Ascending aorta (tissue), 2 donors: ENCODE measurements at regions not wholly inside any gene's neighbourhood (a gene's known extent, or its start where the extent isn't known, plus 50 kb on each side); places are given as distances from the start of the nearest gene placed in this dataset.
A peak's percentile ranks its signal among the peaks of the same experiment; 100 is the strongest.
"Not testable (repeated sequence)": the region's sequence is repeated elsewhere in the genome, so short reads cannot be mapped to it uniquely, and the experiment has no call there.

Experiments
- DNase-seq, 2 donors: peaks; one replicate each; pipeline ENCODE4 v3.0.0-alpha.2; 2019; ENCODE audit warnings: low spot score in 2 of 2
- H3K27ac ChIP-seq, 2 donors: fragments of 200-600 bp; sonication (generic); one replicate each; pipeline ENCODE4 v1.5.1; 2016 to 2017; ENCODE audit warnings: mild to moderate bottlenecking in 1 of 2
- H3K27me3 ChIP-seq: fragments of 200-600 bp; sonication (generic); one replicate; pipeline ENCODE4 v1.5.1; 2017
- H3K36me3 ChIP-seq, 2 donors: fragments of 200-600 bp; sonication (generic); one replicate each; pipeline ENCODE4 v1.5.1; 2016
- H3K4me1 ChIP-seq, 2 donors: fragments of 200-600 bp; sonication (generic); one replicate each; pipeline ENCODE4 v1.5.1; 2016 to 2017; ENCODE audit warnings: mild to moderate bottlenecking in 1 of 2
- H3K4me3 ChIP-seq, 2 donors: fragments of 200-600 bp; sonication (generic); one replicate each; pipeline ENCODE4 v1.5.1; 2016 to 2017; ENCODE audit warnings: mild to moderate bottlenecking in 1 of 2
- H3K9me3 ChIP-seq, 2 donors: fragments of 200-600 bp; sonication (generic); one replicate each; pipeline ENCODE4 v1.5.1; 2016
- CTCF ChIP-seq, 3 experiments: fragments of 200-600 bp in 2 of 3; fragments of 450-650 bp in 1 of 3; sonication (generic) in 2 of 3; IDR thresholded peaks; one replicate each; pipeline ENCODE4 v1.5.1; 2016 to 2019; ENCODE audit warnings: antibody characterized with exemption in 3 of 3, mild to moderate bottlenecking in 1 of 3, moderate library complexity in 1 of 3
- intact Hi-C: fragments of 100-400 bp; cut with DNase I; formaldehyde crosslinking; loops from one replicate; pipeline ENCODE4 v1.15.1; 2023

GRCh38 chr1:81252471-81253151, 548.1 kb upstream of the ADGRL2 start:
- no peaks in the 10 kb centered on the region for H3K9me3 ChIP-seq
- H3K36me3 ChIP-seq = no peaks in the 10 kb centered on the region
- TF ChIP-seq CTCF (IDR thresholded peaks at IDR 0.05) = no peak
- no peak overlapping the region for H3K4me3 ChIP-seq
- no peaks in the 10 kb centered on the region for H3K4me1 ChIP-seq
- DNase-seq = no peak
- H3K27me3 ChIP-seq = no peaks in the 10 kb centered on the region
- no peak overlapping the region for H3K27ac ChIP-seq
- intact Hi-C loops = no loop called here

GRCh38 chr1:81250825-81251224, 549.9 kb upstream of the ADGRL2 start:
- H3K27ac ChIP-seq, H3K9me3 ChIP-seq, DNase-seq, H3K4me1 ChIP-seq, intact Hi-C loops, H3K27me3 ChIP-seq, H3K36me3 ChIP-seq, H3K4me3 ChIP-seq: not testable (repeated sequence)

- H3K9me3 ChIP-seq, DNase-seq, intact Hi-C loops, H3K27ac ChIP-seq, H3K4me1 ChIP-seq, H3K27me3 ChIP-seq, H3K4me3 ChIP-seq, H3K36me3 ChIP-seq: not testable (repeated sequence)
Observed at GRCh38 chr1:81245084-81245715, 555.5 kb upstream of the ADGRL2 start.

- H3K27ac ChIP-seq, H3K27me3 ChIP-seq, H3K4me3 ChIP-seq, H3K4me1 ChIP-seq, intact Hi-C loops, H3K36me3 ChIP-seq, H3K9me3 ChIP-seq, DNase-seq: not testable (repeated sequence)
Observed at GRCh38 chr1:81244612-81245011, 556.1 kb upstream of the ADGRL2 start.

- no peak for DNase-seq
- Histone ChIP-seq H3K9me3 (no peaks in the 10 kb centered on the region), H3K27me3 (no peaks in the 10 kb centered on the region), H3K4me1 (no peaks in the 10 kb centered on the region), H3K4me3 (no peak overlapping the region), H3K27ac (no peak overlapping the region), H3K36me3 (no peaks in the 10 kb centered on the region)
- intact Hi-C loops = no loop called here
- TF ChIP-seq CTCF (IDR thresholded peaks at IDR 0.05) = no peak
Observed at GRCh38 chr1:81242103-81242502, 558.6 kb upstream of the ADGRL2 start.

GRCh38 chr1:81238129-81238528, 562.6 kb upstream of the ADGRL2 start:
- peak overlapping the region; percentile 37 to 40 for H3K4me3 ChIP-seq
- no peaks in the 10 kb centered on the region for H3K4me1 ChIP-seq
- H3K27me3 ChIP-seq = no peaks in the 10 kb centered on the region
- DNase-seq = no peak
- no peak overlapping the region for H3K27ac ChIP-seq
- no peak for TF ChIP-seq CTCF (IDR thresholded peaks at IDR 0.05)
- intact Hi-C loops = no loop called here
- no peaks in the 10 kb centered on the region for H3K36me3 ChIP-seq
- no peaks in the 10 kb centered on the region for H3K9me3 ChIP-seq

GRCh38 chr1:81237473-81238089, 563.2 kb upstream of the ADGRL2 start:
- Histone ChIP-seq H3K4me1 (no peaks in the 10 kb centered on the region), H3K36me3 (no peaks in the 10 kb centered on the region), H3K27ac (no peak overlapping the region), H3K4me3 (peak overlapping the region; percentile 37 to 40), H3K9me3 (no peaks in the 10 kb centered on the region), H3K27me3 (no peaks in the 10 kb centered on the region)
- no peak for DNase-seq
- intact Hi-C loops = no loop called here
- TF ChIP-seq CTCF (IDR thresholded peaks at IDR 0.05) = no peak
